ENCODE measurements at regions not wholly inside any gene's neighbourhood (a gene's known extent, or its start where the extent isn't known, plus 50 kb on each side); places are given as distances from the start of the nearest gene placed in this dataset.

GRCh38 chr6:141321493-141322347 lies 811.0 kb upstream of the GJE1 start:
- Histone ChIP-seq H3K4me3 (no peak overlapping the region), H3K27ac (no peak overlapping the region)
- TF ChIP-seq, protein P1, sequence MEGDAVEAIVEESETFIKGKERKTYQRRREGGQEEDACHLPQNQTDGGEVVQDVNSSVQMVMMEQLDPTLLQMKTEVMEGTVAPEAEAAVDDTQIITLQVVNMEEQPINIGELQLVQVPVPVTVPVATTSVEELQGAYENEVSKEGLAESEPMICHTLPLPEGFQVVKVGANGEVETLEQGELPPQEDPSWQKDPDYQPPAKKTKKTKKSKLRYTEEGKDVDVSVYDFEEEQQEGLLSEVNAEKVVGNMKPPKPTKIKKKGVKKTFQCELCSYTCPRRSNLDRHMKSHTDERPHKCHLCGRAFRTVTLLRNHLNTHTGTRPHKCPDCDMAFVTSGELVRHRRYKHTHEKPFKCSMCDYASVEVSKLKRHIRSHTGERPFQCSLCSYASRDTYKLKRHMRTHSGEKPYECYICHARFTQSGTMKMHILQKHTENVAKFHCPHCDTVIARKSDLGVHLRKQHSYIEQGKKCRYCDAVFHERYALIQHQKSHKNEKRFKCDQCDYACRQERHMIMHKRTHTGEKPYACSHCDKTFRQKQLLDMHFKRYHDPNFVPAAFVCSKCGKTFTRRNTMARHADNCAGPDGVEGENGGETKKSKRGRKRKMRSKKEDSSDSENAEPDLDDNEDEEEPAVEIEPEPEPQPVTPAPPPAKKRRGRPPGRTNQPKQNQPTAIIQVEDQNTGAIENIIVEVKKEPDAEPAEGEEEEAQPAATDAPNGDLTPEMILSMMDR (IDR thresholded peaks at IDR 0.05), result no peak
- no peak for DNase-seq (ENCODE audit: low spot score)

DNA sequence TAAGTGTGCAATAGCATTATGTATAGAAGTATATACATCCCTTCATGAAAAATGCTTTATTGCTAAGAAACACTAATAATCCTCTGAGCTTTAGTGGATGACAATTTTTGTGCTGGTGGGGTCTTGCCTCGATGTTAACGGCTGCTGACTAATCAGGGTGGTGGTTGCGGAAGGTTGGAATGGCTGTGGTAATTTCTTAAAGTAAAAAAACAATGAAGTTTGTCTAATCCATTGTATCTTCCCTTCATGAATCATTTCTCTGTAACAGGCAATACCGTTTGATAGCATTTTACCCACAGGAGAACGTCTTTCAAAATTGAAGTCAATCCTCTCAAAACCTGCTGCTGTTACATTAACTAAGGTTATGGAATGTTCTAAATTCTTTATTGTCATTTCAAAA lies 816.5 kb upstream of the GJE1 start:
- Histone ChIP-seq H3K27ac (no peak overlapping the region), H3K4me3 (no peak overlapping the region)
- TF ChIP-seq, protein P1 (IDR thresholded peaks at IDR 0.05), result no peak
- no peak for DNase-seq (ENCODE audit: low spot score)

DNA sequence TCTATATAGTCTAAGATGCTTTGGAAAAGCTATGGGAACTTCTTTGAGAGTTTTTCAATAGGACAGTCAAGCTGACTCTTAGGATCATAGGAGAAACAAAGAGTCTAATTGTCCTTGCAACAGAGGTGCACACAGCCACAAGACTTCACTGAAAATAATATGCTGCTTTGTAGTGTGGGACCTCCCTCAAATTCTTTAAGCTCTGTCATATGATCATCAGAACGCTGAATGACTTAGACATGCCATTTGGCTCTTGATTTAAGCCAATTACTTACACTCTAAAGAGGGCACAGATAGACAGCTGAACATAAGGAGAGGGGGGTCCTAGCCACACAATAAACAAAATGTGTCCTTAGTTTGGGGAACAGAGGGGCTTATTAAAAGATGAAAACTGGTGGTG lies 818.7 kb upstream of the GJE1 start:
- H3K4me3 ChIP-seq, result no peak overlapping the region
- no peak overlapping the region for H3K27ac ChIP-seq
- no peak for DNase-seq (ENCODE audit: low spot score)
- TF ChIP-seq, protein P1 (IDR thresholded peaks at IDR 0.05), result no peak

DNA sequence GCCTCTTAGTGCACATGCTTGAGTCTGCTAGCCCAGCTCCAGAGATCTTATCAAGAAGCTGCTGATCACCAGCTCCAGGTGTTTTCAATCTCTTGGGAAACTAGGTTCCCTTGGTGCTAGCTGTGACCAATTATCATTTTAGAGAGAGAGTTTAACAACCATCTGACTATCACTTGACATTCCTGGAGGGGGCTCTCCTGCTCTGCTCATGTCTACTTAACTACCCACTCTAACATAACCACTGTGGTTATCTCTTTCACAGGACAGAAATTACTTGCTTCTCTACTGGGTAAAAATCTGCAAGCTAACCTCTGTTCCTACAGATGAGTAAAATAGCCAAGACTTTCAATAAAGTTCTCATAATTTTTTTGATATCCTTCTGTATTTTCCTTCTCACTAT lies 823.4 kb upstream of the GJE1 start:
- no peak overlapping the region for H3K27ac ChIP-seq
- TF ChIP-seq, protein P1 (IDR thresholded peaks at IDR 0.05), result no peak
- no peak overlapping the region for H3K4me3 ChIP-seq
- no peak for DNase-seq (ENCODE audit: low spot score)

DNA sequence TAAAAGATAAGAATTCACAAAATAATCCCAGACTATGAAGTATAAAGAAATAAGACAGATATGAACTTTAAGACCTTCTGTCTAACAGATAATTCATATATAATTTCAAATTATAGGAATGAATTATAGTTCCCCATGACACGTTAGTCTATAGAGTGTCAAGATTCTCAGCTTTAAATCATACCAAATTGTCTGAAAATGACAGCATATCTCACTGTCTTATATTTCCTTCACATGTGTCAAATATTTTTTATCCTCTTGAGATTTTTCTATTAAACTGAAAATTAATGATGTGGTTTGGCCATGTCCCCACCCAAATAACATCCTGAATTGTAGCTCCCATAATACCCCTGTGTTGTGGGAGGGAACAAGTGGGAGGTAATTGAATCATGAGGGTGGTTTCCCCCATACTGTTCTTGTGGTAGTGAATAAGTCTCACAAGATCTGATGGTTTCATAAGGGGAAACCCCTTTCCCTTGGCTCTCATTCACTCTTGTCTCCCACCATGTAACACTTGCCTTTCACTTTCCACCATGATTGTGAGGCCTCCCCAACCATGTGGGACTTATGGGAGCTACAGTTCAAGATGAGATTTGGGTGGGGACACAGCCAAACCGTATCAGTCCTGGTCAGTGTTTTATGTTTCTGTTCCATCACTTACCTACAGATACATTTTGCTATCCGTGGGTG lies 825.3 kb upstream of the GJE1 start:
- H3K27ac ChIP-seq, result no peak overlapping the region
- TF ChIP-seq, protein P1 (IDR thresholded peaks at IDR 0.05), result no peak
- no peak overlapping the region for H3K4me3 ChIP-seq
- no peak for DNase-seq (ENCODE audit: low spot score)

GRCh38 chr6:141303907-141304306 lies 828.8 kb upstream of the GJE1 start:
- no peak overlapping the region for H3K27ac ChIP-seq
- no peak overlapping the region for H3K4me3 ChIP-seq
- TF ChIP-seq, protein P1 (IDR thresholded peaks at IDR 0.05), result no peak
- no peak for DNase-seq (ENCODE audit: low spot score)

DNA sequence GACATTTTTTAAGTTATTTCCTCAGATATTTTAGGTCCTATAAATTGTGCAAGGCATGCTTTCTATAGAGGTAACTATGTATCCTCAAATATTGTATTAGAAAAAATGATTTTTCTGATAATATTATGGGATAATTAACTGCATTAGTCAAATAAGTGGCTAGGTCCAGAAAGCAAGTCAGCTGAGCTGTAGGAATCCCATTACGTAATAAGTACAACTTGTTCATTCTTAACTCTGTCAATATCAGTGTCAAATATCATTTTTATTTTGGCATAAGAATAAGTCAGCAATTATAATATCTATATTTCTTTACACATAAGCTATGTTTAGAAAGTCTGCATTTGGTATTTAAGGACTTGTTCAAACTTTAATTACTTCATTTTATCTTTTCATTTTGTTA lies 830.9 kb upstream of the GJE1 start:
- TF ChIP-seq, protein P1 (IDR thresholded peaks at IDR 0.05), result no peak
- no peak overlapping the region for H3K4me3 ChIP-seq
- H3K27ac ChIP-seq, result no peak overlapping the region
- DNase-seq (ENCODE audit: low spot score), result no peak

Data from coronary artery (tissue), 2 donors.